Ovary (tissue), 7 donors: ENCODE measurements at regions not wholly inside any gene's neighbourhood (a gene's known extent, or its start where the extent isn't known, plus 50 kb on each side); places are given as distances from the start of the nearest gene placed in this dataset.

ENCODE experiments used
- DNase-seq, 5 donors: peaks; one replicate each; pipeline ENCODE4 v3.0.0-alpha.2; 2019 to 2020
- H3K27ac ChIP-seq, 2 donors: fragments of 200-600 bp; one replicate each; pipeline versions ENCODE4 v1.5.1 to v1.8.0; 2019 to 2022
- H3K27me3 ChIP-seq: fragments of 200-600 bp; one replicate; pipeline ENCODE4 v1.8.0; 2022
- H3K36me3 ChIP-seq: fragments of 200-600 bp; sonication (generic); one replicate; pipeline ENCODE4 v1.5.1; 2019
- H3K4me1 ChIP-seq: one replicate; pipeline ENCODE4 v1.8.1; 2013; ENCODE audit warnings: mild to moderate bottlenecking, moderate library complexity; ENCODE audit not compliant: insufficient read depth
- H3K4me3 ChIP-seq: fragments of 200-600 bp; sonication (generic); one replicate; pipeline ENCODE4 v1.5.1; 2017
- H3K9me3 ChIP-seq, 2 donors: fragments of 200-600 bp in 1 of 2; sonication (generic) in 1 of 2; one replicate each; pipeline versions ENCODE4 v1.5.1 to v1.8.1; 2013 to 2019; ENCODE audit warnings: mild to moderate bottlenecking in 1 of 2, moderate library complexity in 1 of 2
- CTCF ChIP-seq, 3 donors: fragments of 450-650 bp in 2 of 3; fragments of 200-600 bp in 1 of 3; IDR thresholded peaks; one replicate each; pipeline versions ENCODE4 v1.5.1 to v1.8.0; 2016 to 2022; ENCODE audit warnings: antibody characterized with exemption in 3 of 3, mild to moderate bottlenecking in 1 of 3
- EP300 ChIP-seq: sonication (generic); formaldehyde crosslinking; IDR thresholded peaks from one replicate; pipeline ENCODE4 v1.6.1; 2017; ENCODE audit warnings: antibody characterized with exemption
- POLR2A ChIP-seq: fragments of 450-650 bp; IDR thresholded peaks from one replicate; pipeline ENCODE4 v1.6.1; 2017; ENCODE audit warnings: antibody characterized with exemption, mild to moderate bottlenecking, moderate library complexity
- WGBS, 3 donors: extraction: QIAGEN DNeasy Blood & Tissue Kit in 1 of 3; methylation state at CpG; one replicate each; pipeline versions ENCODE4 v1.1.5 to v1.1.7; 2013 to 2017; 5-methylcytosine and 5-hydroxymethylcytosine counted together
- intact Hi-C, 4 donors: fragments of 100-400 bp; cut with DNase I; formaldehyde crosslinking; loops; one replicate each; pipeline versions ENCODE4 v1.11.0 to v1.15.1; 2022 to 2023
- donor health status: DM: no; HTN: no; CAD: no; lungs with moderate emphysema.
- donor health status: DM: no; HTN: no; CAD: no.
- donor health status: Bipolar disorder and iron deficiency.
- donor health status: DM: no; HTN: no; CAD: no.
- donor health status: DM: yes; HTN: yes; CAD: no.

GRCh38 chr13:99133230-99133629 is 67.4 kb upstream of the UBAC2 start:
- Histone ChIP-seq H3K4me3 (no peak overlapping the region), H3K4me1 (no peaks in the 10 kb centered on the region), H3K27me3 (no peaks in the 10 kb centered on the region), H3K36me3 (no peaks in the 10 kb centered on the region), H3K27ac (no peak overlapping the region), H3K9me3 (no peaks in the 10 kb centered on the region)
- 78 to 83% (median 81%) methylated on average over 1 of the region's 1 CpG for WGBS, 3 donors
- intact Hi-C loops, result no loop called here
- no peak for TF ChIP-seq CTCF (IDR thresholded peaks at IDR 0.05)
- TF ChIP-seq POLR2A, result no peak
- no peak for TF ChIP-seq EP300
- DNase-seq, result no peak

- intact Hi-C loops, result no loop called here
- 53 to 63% (median 57%) methylated on average over 3 of the region's 3 CpGs for WGBS, 3 donors
- TF ChIP-seq EP300 (no peak), CTCF (IDR thresholded peaks at IDR 0.05) (no peak), POLR2A (no peak)
- DNase-seq, result no peak
- Histone ChIP-seq H3K27me3 (no peaks in the 10 kb centered on the region), H3K4me3 (no peak overlapping the region), H3K4me1 (no peaks in the 10 kb centered on the region), H3K9me3 (no peaks in the 10 kb centered on the region), H3K27ac (no peak overlapping the region), H3K36me3 (no peaks in the 10 kb centered on the region)
Measured at GRCh38 chr13:99133848-99134247, 66.8 kb upstream of the UBAC2 start.

GRCh38 chr13:99135591-99135990 is 65.1 kb upstream of the UBAC2 start:
- H3K9me3 ChIP-seq, result no peaks in the 10 kb centered on the region
- H3K36me3 ChIP-seq, result no peaks in the 10 kb centered on the region
- TF ChIP-seq EP300 (no peak), CTCF (IDR thresholded peaks at IDR 0.05) (no peak), POLR2A (no peak)
- H3K4me1 ChIP-seq, result no peaks in the 10 kb centered on the region
- no peak overlapping the region for H3K27ac ChIP-seq
- 51 to 62% (median 59%) methylated on average over 4 of the region's 4 CpGs for WGBS, 3 donors
- no peak for DNase-seq
- H3K27me3 ChIP-seq, result no peaks in the 10 kb centered on the region
- intact Hi-C loops, result no loop called here
- no peak overlapping the region for H3K4me3 ChIP-seq

GRCh38 chr13:99136427-99136954 is 64.2 kb upstream of the UBAC2 start:
- TF ChIP-seq EP300 (no peak), CTCF (IDR thresholded peaks at IDR 0.05) (no peak)
- whole genome bisulfite sequencing, 3 donors, result 57 to 63% (median 60%) methylated on average over 8 of the region's 8 CpGs
- intact Hi-C loops, result no loop called here
- no peaks in the 10 kb centered on the region for H3K4me1 ChIP-seq
- no peak overlapping the region for H3K4me3 ChIP-seq
- no peaks in the 10 kb centered on the region for H3K27me3 ChIP-seq
- no peak overlapping the region for H3K27ac ChIP-seq
- no peaks in the 10 kb centered on the region for H3K9me3 ChIP-seq
- no peak for DNase-seq
- no peaks in the 10 kb centered on the region for H3K36me3 ChIP-seq
